OCI-LY3 (cell line): ENCODE measurements at regions not wholly inside any gene's neighbourhood (a gene's known extent, or its start where the extent isn't known, plus 50 kb on each side); places are given as distances from the start of the nearest gene placed in this dataset.

ENCODE experiments used
- H2AFZ ChIP-seq: fragments of 200-600, 300-600 bp; shearing (Covaris generic); 2 replicates; pipeline ENCODE4 v1.6.0; 2014; ENCODE audit warnings: antibody characterized with exemption, low read depth, low read length
- H3K27ac ChIP-seq: fragments of 200-600, 300-600 bp; sonication (generic); 2 replicates; pipeline ENCODE4 v1.5.1; 2014; ENCODE audit warnings: mild to moderate bottlenecking, low read length, moderate library complexity, mixed read lengths
- H3K27me3 ChIP-seq: fragments of 200-600, 300-600 bp; sonication (generic); 2 replicates; pipeline ENCODE4 v1.6.1; 2014; ENCODE audit warnings: low read depth, low read length, mixed read lengths
- H3K36me3 ChIP-seq: fragments of 200-600, 300-600 bp; sonication (generic); replicated peaks from 2 replicates; pipeline ENCODE3; 2014; ENCODE audit warnings: low read depth, low read length, mixed read lengths
- H3K4me1 ChIP-seq: fragments of 300-600, 200-600 bp; sonication (generic); 2 replicates; pipeline ENCODE4 v1.6.1; 2014; ENCODE audit warnings: low read length, mixed read lengths
- H3K4me2 ChIP-seq: fragments of 200-600, 300-600 bp; sonication (generic); 2 replicates; pipeline ENCODE4 v1.6.1; 2014; ENCODE audit warnings: low read length, mixed read lengths
- H3K4me3 ChIP-seq: fragments of 300-600, 200-600 bp; sonication (generic); 2 replicates; pipeline ENCODE4 v1.5.1; 2014; ENCODE audit warnings: antibody characterized with exemption, mild to moderate bottlenecking, low read length, moderate library complexity
- H3K79me2 ChIP-seq: fragments of 300-600, 200-600 bp; shearing (Covaris generic); 2 replicates; pipeline ENCODE4 v1.6.1; 2014; ENCODE audit warnings: mild to moderate bottlenecking, low read length, mixed read lengths
- H3K9ac ChIP-seq: fragments of 300-600, 200-600 bp; shearing (Covaris generic); 2 replicates; pipeline ENCODE4 v1.6.0; 2014; ENCODE audit warnings: mild to moderate bottlenecking, low read length, moderate library complexity
- H3K9me3 ChIP-seq: fragments of 200-600, 300-600 bp; shearing (Covaris generic); 2 replicates; pipeline ENCODE4 v1.6.1; 2014; ENCODE audit warnings: low read length, mixed read lengths; ENCODE audit not compliant: insufficient read depth
- H4K20me1 ChIP-seq: fragments of 200-600, 300-600 bp; sonication (generic); 2 replicates; pipeline ENCODE4 v1.6.1; 2016; ENCODE audit warnings: low read length, mixed read lengths; ENCODE audit not compliant: insufficient read depth
- EZH2phosphoT487 ChIP-seq: fragments of 200-600 bp; shearing (Covaris generic); IDR thresholded peaks from 2 replicates; pipeline ENCODE4 v1.6.1; 2018; ENCODE audit warnings: antibody characterized with exemption, mixed run types, low read depth
- TF ChIP-seq, protein P1 (sequence below): fragments of 200-600, 300-600 bp; sonication (generic); IDR thresholded peaks from 2 replicates; pipeline ENCODE4 v1.5.1; 2014; ENCODE audit warnings: antibody characterized with exemption, low read length, low read depth

DNA sequence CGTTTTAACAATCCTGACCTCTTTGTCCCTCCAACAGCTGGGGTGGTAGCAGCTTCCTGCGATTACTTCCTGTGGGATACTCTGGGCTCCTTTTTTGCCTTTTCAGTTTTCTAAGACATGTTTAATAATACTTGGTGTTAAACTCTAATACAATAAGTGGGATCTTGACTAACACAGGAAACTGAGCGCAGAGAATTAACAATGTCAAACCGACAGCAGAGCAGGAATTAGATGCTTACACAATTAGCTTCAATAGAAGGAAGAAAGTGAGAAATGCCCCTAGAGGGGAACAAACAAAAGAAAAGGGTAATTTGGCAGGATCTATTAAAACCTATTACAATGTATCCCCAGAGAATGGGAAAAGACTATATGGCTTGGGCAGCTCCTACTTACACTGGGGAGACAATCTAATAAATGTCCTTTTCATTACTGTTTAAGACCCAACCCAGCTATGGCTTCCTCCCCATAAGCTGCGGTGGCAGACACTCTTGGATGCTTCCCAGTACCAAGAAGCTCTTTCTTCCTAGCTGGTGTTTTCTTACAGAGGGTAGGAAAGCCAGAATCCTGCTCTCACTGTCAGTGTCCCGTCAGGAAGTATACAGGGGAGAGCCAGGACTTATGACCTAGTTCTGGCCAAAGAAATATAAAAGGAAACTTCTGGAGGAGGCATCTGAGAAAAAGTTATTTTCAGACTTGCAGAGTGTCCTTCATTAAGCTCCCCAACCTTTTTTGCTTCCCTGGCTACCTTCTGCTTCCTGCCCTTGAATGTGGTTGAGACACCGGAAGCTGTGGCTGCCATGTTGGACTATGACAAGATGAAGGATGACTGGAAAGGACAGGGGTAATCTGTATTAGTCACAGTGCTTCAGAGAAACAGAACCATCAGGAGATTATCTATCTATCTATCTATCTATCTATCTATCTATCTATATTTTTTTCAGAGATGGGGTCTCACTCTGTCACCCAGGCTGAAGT lies 194.1 kb upstream of the KBTBD8 start:
- no peak overlapping the region for H3K9ac ChIP-seq
- H4K20me1 ChIP-seq = no peaks in the 10 kb centered on the region
- no peak overlapping the region for H3K27ac ChIP-seq
- H3K36me3 ChIP-seq = no peaks in the 10 kb centered on the region
- no peak overlapping the region for H3K4me2 ChIP-seq
- no peaks in the 10 kb centered on the region for H3K9me3 ChIP-seq
- no peak for TF ChIP-seq EZH2phosphoT487
- TF ChIP-seq, protein P1, sequence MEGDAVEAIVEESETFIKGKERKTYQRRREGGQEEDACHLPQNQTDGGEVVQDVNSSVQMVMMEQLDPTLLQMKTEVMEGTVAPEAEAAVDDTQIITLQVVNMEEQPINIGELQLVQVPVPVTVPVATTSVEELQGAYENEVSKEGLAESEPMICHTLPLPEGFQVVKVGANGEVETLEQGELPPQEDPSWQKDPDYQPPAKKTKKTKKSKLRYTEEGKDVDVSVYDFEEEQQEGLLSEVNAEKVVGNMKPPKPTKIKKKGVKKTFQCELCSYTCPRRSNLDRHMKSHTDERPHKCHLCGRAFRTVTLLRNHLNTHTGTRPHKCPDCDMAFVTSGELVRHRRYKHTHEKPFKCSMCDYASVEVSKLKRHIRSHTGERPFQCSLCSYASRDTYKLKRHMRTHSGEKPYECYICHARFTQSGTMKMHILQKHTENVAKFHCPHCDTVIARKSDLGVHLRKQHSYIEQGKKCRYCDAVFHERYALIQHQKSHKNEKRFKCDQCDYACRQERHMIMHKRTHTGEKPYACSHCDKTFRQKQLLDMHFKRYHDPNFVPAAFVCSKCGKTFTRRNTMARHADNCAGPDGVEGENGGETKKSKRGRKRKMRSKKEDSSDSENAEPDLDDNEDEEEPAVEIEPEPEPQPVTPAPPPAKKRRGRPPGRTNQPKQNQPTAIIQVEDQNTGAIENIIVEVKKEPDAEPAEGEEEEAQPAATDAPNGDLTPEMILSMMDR = no peak
- no peak overlapping the region for H3K4me3 ChIP-seq
- no peaks in the 10 kb centered on the region for H3K4me1 ChIP-seq
- H2AFZ ChIP-seq = no peak overlapping the region
- H3K79me2 ChIP-seq = no peaks in the 10 kb centered on the region
- H3K27me3 ChIP-seq = no peaks in the 10 kb centered on the region

GRCh38 chr3:66808891-66809594 lies 189.1 kb upstream of the KBTBD8 start:
- H2AFZ ChIP-seq = peak overlapping the region; percentile 64; the same call in 1 of the 2 replicates
- TF ChIP-seq EZH2phosphoT487 = no peak
- TF ChIP-seq, protein P1 = no peak
- no peaks in the 10 kb centered on the region for H4K20me1 ChIP-seq

GRCh38 chr3:66809595-66809958 lies 188.5 kb upstream of the KBTBD8 start:
- Histone ChIP-seq H3K27ac (no peak overlapping the region), H3K27me3 (no peaks in the 10 kb centered on the region), H3K9me3 (no peaks in the 10 kb centered on the region), H3K36me3 (no peaks in the 10 kb centered on the region), H4K20me1 (no peaks in the 10 kb centered on the region), H2AFZ (peak overlapping the region; percentile 64; the same call in 1 of the 2 replicates), H3K79me2 (no peaks in the 10 kb centered on the region), H3K4me3 (no peak overlapping the region), H3K9ac (no peak overlapping the region), H3K4me1 (peaks cover 4% of the 10 kb centered on the region; the same call in 1 of the 2 replicates), H3K4me2 (no peak overlapping the region)
- TF ChIP-seq, protein P1 = no peak
- no peak for TF ChIP-seq EZH2phosphoT487

More at GRCh38 chr3:66808891-66809594, 189.1 kb upstream of the KBTBD8 start:
- no peaks in the 10 kb centered on the region for H3K36me3 ChIP-seq
- H3K27me3 ChIP-seq = no peaks in the 10 kb centered on the region
- no peaks in the 10 kb centered on the region for H3K9me3 ChIP-seq
- no peak overlapping the region for H3K9ac ChIP-seq
- no peak overlapping the region for H3K4me2 ChIP-seq
- H3K79me2 ChIP-seq = no peaks in the 10 kb centered on the region
- H3K4me3 ChIP-seq = no peak overlapping the region
- no peak overlapping the region for H3K27ac ChIP-seq
- H3K4me1 ChIP-seq = peaks cover 4% of the 10 kb centered on the region; the same call in 1 of the 2 replicates

GRCh38 chr3:66812136-66812535 lies 186.0 kb upstream of the KBTBD8 start:
- peaks cover 9% of the 10 kb centered on the region for H3K4me1 ChIP-seq
- H3K9ac ChIP-seq = no peak overlapping the region
- no peak overlapping the region for H3K27ac ChIP-seq
- no peaks in the 10 kb centered on the region; the same call in 1 of the 2 replicates for H3K27me3 ChIP-seq
- H2AFZ ChIP-seq = no peak overlapping the region
- H3K36me3 ChIP-seq = no peaks in the 10 kb centered on the region
- H4K20me1 ChIP-seq = no peaks in the 10 kb centered on the region
- no peak for TF ChIP-seq EZH2phosphoT487
- TF ChIP-seq, protein P1 = no peak
- no peak overlapping the region for H3K4me2 ChIP-seq
- H3K4me3 ChIP-seq = no peak overlapping the region
- no peaks in the 10 kb centered on the region for H3K9me3 ChIP-seq
- no peaks in the 10 kb centered on the region for H3K79me2 ChIP-seq
